GM12874 (cell line): ENCODE measurements at regions not wholly inside any gene's neighbourhood (a gene's known extent, or its start where the extent isn't known, plus 50 kb on each side); places are given as distances from the start of the nearest gene placed in this dataset.

Source experiments
- CTCF ChIP-seq: IDR thresholded peaks from 2 replicates; pipeline ENCODE4 v1.5.1; 2011; ENCODE audit warnings: low read depth, mild to moderate bottlenecking, control low read depth, low read length, moderate library complexity; ENCODE audit not compliant: insufficient read depth

GRCh38 chrX:106283841-106284240, 115.7 kb downstream of the PWWP3B start:
- no peak for TF ChIP-seq CTCF

GRCh38 chrX:106284431-106285025, 116.4 kb downstream of the PWWP3B start:
- no peak for TF ChIP-seq CTCF

- no peak for TF ChIP-seq CTCF
Measured at GRCh38 chrX:106286053-106286650, 118.0 kb downstream of the PWWP3B start.

- TF ChIP-seq CTCF: no peak
Measured at GRCh38 chrX:106300239-106300638, 132.1 kb downstream of the PWWP3B start.

GRCh38 chrX:106300656-106301055, 132.6 kb downstream of the PWWP3B start:
- TF ChIP-seq CTCF: no peak

GRCh38 chrX:106302304-106302703, 134.2 kb downstream of the PWWP3B start:
- no peak for TF ChIP-seq CTCF

GRCh38 chrX:106306391-106306947, 138.4 kb downstream of the PWWP3B start:
- TF ChIP-seq CTCF: no peak
